ENCODE measurements at regions not wholly inside any gene's neighbourhood (a gene's known extent, or its start where the extent isn't known, plus 50 kb on each side); places are given as distances from the start of the nearest gene placed in this dataset.

DNA sequence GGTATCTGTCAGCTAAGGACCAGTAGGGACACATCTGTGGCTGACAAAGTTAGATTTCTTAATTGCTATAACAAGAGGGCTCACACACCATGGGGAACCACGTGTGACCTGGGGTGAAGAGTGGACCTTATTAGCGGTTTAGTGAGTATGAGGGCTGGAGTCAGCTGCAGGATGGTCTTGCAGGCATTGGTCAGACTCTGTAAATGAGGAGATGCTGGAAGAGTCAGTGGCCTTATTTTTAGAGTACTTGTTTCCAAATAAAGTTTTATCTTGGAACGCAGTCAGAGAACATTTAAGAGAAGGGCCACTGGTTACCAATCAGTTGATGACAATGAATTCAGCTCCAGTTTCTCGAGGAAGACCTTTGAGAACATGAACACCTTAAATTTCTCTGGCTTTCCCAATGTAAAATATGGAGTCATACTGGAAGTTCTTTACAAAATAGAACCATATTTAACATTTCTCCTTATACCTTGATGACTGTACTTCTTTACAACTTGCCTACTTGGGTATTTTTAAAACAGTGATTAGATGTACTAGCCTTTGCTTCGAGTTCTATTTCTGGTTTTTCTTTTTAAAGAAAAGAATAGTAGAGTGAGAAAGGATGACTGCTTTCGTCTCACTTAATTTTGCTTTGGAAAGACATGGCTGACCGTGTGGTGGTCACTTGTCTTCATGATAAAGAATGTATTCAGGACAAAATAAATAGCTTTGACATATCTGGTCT lies 185.9 kb upstream of the S1PR3 start:
- no peak for FAIRE-seq
- no peak overlapping the region for H3K4me3 ChIP-seq (ENCODE audit: low read length in 3 of 3)
- intact Hi-C loops (cut with DNase I) = no loop called here
- TF ChIP-seq, protein P1, sequence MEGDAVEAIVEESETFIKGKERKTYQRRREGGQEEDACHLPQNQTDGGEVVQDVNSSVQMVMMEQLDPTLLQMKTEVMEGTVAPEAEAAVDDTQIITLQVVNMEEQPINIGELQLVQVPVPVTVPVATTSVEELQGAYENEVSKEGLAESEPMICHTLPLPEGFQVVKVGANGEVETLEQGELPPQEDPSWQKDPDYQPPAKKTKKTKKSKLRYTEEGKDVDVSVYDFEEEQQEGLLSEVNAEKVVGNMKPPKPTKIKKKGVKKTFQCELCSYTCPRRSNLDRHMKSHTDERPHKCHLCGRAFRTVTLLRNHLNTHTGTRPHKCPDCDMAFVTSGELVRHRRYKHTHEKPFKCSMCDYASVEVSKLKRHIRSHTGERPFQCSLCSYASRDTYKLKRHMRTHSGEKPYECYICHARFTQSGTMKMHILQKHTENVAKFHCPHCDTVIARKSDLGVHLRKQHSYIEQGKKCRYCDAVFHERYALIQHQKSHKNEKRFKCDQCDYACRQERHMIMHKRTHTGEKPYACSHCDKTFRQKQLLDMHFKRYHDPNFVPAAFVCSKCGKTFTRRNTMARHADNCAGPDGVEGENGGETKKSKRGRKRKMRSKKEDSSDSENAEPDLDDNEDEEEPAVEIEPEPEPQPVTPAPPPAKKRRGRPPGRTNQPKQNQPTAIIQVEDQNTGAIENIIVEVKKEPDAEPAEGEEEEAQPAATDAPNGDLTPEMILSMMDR (IDR thresholded peaks at IDR 0.05; ENCODE audit: borderline replicate concordance, extremely low read depth, insufficient read depth) = no peak
- H3K27ac ChIP-seq (ENCODE audit: low read depth in 2 of 2, low read length in 2 of 2) = no peak overlapping the region
- no peaks in the 10 kb centered on the region for H3K9me3 ChIP-seq (ENCODE audit: control insufficient read depth in 2 of 3, insufficient read depth in 1 of 3, low read length in 3 of 3)
- no peaks in the 10 kb centered on the region for H3K36me3 ChIP-seq (ENCODE audit: control insufficient read depth in 2 of 3, insufficient read depth in 3 of 3, low read length in 3 of 3)
- no peak for DNase-seq
- H3K4me1 ChIP-seq (ENCODE audit: control insufficient read depth in 2 of 3, insufficient read depth in 2 of 3, low read depth in 1 of 3, low read length in 3 of 3) = peaks cover 0 to 6% (median 0%) of the 10 kb centered on the region in 3 donors
- no peaks in the 10 kb centered on the region for H3K27me3 ChIP-seq (ENCODE audit: control insufficient read depth, insufficient read depth, low read length)
- no peak overlapping the region for H3K9ac ChIP-seq (ENCODE audit: low read length in 3 of 3)

DNA sequence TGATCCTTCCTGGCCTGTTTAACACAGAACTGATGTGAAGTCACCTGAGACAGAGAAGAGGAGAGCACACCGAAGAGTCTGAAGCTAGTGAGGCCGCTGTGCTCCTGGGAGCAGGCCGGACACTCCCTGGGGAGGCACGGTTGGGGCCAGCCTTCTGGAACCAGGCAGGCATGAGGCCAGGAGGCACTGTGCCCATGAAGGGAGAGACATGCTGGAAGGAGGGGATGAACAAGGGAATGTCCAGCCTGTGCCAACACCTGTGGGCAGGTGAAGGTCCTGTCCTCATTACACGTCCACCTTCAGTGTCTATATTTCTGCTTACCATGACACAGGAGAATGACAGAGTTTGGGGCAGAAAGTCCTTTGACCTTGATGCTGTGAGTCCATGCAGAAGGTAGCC lies 183.8 kb upstream of the S1PR3 start:
- TF ChIP-seq, protein P1 (IDR thresholded peaks at IDR 0.05; ENCODE audit: borderline replicate concordance, extremely low read depth, insufficient read depth) = no peak
- peaks cover 0 to 7% (median 3%) of the 10 kb centered on the region in 3 donors for H3K4me1 ChIP-seq (ENCODE audit: control insufficient read depth in 2 of 3, insufficient read depth in 2 of 3, low read depth in 1 of 3, low read length in 3 of 3)
- DNase-seq = no peak
- intact Hi-C loops (cut with DNase I) = no loop called here
- H3K27ac ChIP-seq (ENCODE audit: low read depth in 2 of 2, low read length in 2 of 2) = no peak overlapping the region
- H3K36me3 ChIP-seq (ENCODE audit: control insufficient read depth in 2 of 3, insufficient read depth in 3 of 3, low read length in 3 of 3) = no peaks in the 10 kb centered on the region
- no peaks in the 10 kb centered on the region for H3K27me3 ChIP-seq (ENCODE audit: control insufficient read depth, insufficient read depth, low read length)
- no peak overlapping the region for H3K4me3 ChIP-seq (ENCODE audit: low read length in 3 of 3)
- no peak for FAIRE-seq
- no peaks in the 10 kb centered on the region for H3K9me3 ChIP-seq (ENCODE audit: control insufficient read depth in 2 of 3, insufficient read depth in 1 of 3, low read length in 3 of 3)
- H3K9ac ChIP-seq (ENCODE audit: low read length in 3 of 3) = no peak overlapping the region

DNA sequence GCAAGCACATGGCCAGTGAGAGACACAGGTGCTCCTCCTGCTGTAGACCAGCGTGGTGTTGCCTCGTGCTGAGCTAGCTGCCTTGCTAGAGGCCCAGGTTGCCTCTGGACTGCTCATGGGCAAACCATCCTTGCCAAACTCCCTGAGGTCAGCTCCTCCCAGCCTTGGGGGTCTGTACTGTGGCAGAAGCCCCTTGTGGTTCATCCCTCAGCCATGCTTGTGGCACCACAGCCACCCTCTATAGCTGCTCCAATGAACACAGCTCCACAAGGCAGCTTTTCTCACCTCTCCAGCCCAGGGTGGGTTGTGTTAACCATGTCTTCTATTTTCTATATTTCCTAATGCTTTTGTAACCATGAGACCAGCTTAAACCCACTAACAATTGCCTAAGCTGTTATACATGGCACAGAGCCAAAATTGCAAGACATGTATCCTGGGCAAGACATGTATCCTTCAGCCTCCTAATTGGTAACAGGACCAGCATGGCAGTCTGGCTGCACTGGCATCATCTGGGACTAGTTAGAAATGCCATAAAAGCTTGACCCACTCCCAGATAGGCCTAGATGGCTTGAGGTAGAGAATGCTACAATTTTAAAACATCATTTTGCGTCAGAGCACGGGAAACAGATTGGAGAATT lies 183.1 kb upstream of the S1PR3 start:
- intact Hi-C loops (cut with DNase I) = no loop called here
- H3K4me1 ChIP-seq (ENCODE audit: control insufficient read depth in 2 of 3, insufficient read depth in 2 of 3, low read depth in 1 of 3, low read length in 3 of 3) = peaks cover 0 to 7% (median 3%) of the 10 kb centered on the region in 3 donors
- no peaks in the 10 kb centered on the region for H3K27me3 ChIP-seq (ENCODE audit: control insufficient read depth, insufficient read depth, low read length)
- H3K27ac ChIP-seq (ENCODE audit: low read depth in 2 of 2, low read length in 2 of 2) = no peak overlapping the region
- H3K9ac ChIP-seq (ENCODE audit: low read length in 3 of 3) = no peak overlapping the region
- no peaks in the 10 kb centered on the region for H3K36me3 ChIP-seq (ENCODE audit: control insufficient read depth in 2 of 3, insufficient read depth in 3 of 3, low read length in 3 of 3)
- H3K4me3 ChIP-seq (ENCODE audit: low read length in 3 of 3) = no peak overlapping the region
- FAIRE-seq (no peak), DNase-seq (no peak)
- TF ChIP-seq, protein P1 (IDR thresholded peaks at IDR 0.05; ENCODE audit: borderline replicate concordance, extremely low read depth, insufficient read depth) = no peak
- no peaks in the 10 kb centered on the region for H3K9me3 ChIP-seq (ENCODE audit: control insufficient read depth in 2 of 3, insufficient read depth in 1 of 3, low read length in 3 of 3)
